ENCODE measurements at regions not wholly inside any gene's neighbourhood (a gene's known extent, or its start where the extent isn't known, plus 50 kb on each side); places are given as distances from the start of the nearest gene placed in this dataset.

DNA sequence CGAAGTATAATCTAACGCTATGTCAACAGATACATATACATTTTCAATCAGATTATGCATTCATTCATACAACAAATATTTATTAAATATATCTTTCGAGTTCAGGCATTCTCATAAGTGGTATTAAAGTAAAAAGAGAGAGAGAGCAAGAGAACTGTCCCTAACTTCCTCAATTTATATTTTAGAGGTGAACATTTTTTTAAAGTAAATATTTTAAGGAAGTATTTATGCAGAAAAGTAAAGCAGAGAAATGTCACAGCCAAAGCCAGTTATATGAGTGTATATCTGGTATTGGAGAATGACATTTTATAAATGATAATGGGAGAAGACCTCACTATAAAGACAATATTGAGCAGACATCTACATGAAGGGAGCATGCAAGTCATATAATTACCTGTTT, 667.3 kb upstream of the CDH9 start:
- TF ChIP-seq, protein P1, sequence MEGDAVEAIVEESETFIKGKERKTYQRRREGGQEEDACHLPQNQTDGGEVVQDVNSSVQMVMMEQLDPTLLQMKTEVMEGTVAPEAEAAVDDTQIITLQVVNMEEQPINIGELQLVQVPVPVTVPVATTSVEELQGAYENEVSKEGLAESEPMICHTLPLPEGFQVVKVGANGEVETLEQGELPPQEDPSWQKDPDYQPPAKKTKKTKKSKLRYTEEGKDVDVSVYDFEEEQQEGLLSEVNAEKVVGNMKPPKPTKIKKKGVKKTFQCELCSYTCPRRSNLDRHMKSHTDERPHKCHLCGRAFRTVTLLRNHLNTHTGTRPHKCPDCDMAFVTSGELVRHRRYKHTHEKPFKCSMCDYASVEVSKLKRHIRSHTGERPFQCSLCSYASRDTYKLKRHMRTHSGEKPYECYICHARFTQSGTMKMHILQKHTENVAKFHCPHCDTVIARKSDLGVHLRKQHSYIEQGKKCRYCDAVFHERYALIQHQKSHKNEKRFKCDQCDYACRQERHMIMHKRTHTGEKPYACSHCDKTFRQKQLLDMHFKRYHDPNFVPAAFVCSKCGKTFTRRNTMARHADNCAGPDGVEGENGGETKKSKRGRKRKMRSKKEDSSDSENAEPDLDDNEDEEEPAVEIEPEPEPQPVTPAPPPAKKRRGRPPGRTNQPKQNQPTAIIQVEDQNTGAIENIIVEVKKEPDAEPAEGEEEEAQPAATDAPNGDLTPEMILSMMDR (IDR thresholded peaks at IDR 0.05) = no peak
- TF ChIP-seq POLR2A (IDR thresholded peaks at IDR 0.05) = no peak

All from body of pancreas (tissue), 4 donors.